WTC11 (cell line): ENCODE measurements at regions not wholly inside any gene's neighbourhood (a gene's known extent, or its start where the extent isn't known, plus 50 kb on each side); places are given as distances from the start of the nearest gene placed in this dataset.

Experiments
- FOXP1 ChIP-seq: sonication (generic); formaldehyde crosslinking; IDR thresholded peaks from 2 replicates; pipeline ENCODE4 v1.8.0; 2022; ENCODE audit warnings: missing genetic modification reagents, mild to moderate bottlenecking, moderate library complexity, borderline replicate concordance
- TCF7 ChIP-seq: sonication (generic); formaldehyde crosslinking; IDR thresholded peaks from 2 replicates; pipeline ENCODE4 v1.8.0; 2022; ENCODE audit warnings: mild to moderate bottlenecking, low read depth, missing genetic modification reagents, moderate library complexity
- ZNF423 ChIP-seq: fragments of 250-450 bp; sonication (Bioruptor Pico); IDR thresholded peaks from 2 replicates; pipeline ENCODE4 v2.1.2; 2022; ENCODE audit warnings: mild to moderate bottlenecking, moderate library complexity
- TF ChIP-seq, protein P1 (sequence below): fragments of 250-450 bp; sonication (Bioruptor Pico); conservative IDR thresholded peaks from 2 replicates; pipeline ENCODE4 v1.9.0; 2021; ENCODE audit warnings: mild to moderate bottlenecking
- TF ChIP-seq, protein P2 (sequence below): sonication (generic); formaldehyde crosslinking; IDR thresholded peaks from 2 replicates; pipeline ENCODE4 v1.8.0; 2023; ENCODE audit warnings: mild to moderate bottlenecking, missing genetic modification reagents
- TF ChIP-seq, protein P3 (sequence below): sonication (generic); formaldehyde crosslinking; IDR thresholded peaks from 2 replicates; pipeline ENCODE4 v1.8.1; 2023; ENCODE audit warnings: mild to moderate bottlenecking, missing genetic modification reagents, borderline replicate concordance
- TF ChIP-seq, protein P4 (sequence below): sonication (generic); formaldehyde crosslinking; IDR thresholded peaks from 2 replicates; pipeline ENCODE4 v1.8.0; 2022; ENCODE audit warnings: mild to moderate bottlenecking, missing genetic modification reagents
- TF ChIP-seq, protein P5 (sequence below): sonication (generic); formaldehyde crosslinking; IDR thresholded peaks from 2 replicates; pipeline ENCODE4 v1.8.0; 2023; ENCODE audit warnings: missing genetic modification reagents, mild to moderate bottlenecking, borderline replicate concordance
- TF ChIP-seq, protein P6 (sequence below): fragments of 250-450 bp; sonication (Bioruptor Pico); IDR thresholded peaks from 2 replicates; pipeline ENCODE4 v2.1.2; 2022; ENCODE audit warnings: mild to moderate bottlenecking, moderate library complexity

DNA sequence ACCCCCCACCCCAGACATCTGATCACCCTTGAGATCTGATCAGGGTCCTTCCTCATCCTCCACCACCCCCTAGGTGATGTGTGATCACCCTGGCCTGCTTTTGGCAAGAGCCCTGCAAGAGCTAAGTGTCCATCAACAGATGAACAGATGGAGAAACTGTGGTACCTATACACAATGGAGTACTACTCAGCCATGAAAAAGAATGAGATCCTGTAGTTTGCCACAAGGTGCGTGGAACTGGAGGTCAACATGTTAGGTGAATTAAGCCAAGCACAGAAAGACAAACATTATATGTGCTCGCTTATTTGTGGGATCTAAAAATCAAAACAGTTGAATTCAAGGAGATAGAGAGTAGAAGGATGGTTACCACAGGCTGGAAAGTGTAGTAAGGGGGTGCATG, 209.1 kb downstream of the USP6NL start (continued):
- TF ChIP-seq, protein P1, sequence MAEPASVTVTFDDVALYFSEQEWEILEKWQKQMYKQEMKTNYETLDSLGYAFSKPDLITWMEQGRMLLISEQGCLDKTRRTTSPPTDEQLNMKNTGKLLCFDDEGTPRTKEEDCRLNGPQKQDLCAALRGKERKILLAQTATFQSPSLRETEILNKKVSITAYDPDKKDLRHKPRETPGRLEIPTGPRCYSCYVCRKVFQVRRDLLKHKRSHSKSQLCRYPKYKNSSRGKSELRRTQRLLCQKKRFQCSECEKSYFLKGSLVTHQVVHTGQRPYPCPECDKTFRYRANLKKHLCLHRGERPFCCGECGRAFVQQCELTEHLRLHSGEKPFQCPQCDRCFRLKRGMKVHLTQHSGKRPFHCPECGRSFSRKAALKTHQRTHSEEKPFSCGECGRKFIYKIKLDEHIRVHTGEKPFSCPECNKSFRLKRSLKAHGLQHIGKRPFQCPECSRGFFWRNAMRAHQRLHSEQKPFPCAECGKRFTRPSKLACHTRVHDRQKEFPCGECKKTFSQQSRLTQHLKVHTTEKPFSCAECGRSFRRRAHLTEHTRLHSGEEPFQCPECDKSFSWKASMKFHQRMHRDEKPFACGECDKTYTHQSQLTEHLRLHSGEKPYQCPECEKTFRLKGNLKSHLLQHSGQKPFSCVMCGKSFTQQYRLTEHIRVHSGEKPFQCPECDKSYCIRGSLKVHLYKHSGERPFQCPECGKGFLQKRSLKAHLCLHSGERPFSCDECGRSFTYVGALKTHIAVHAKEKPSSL (CRISPR knock-in tag) = no peak
- TF ChIP-seq ZNF423 (CRISPR knock-in tag) = no peak
- no peak for TF ChIP-seq TCF7 (CRISPR knock-in tag)
- TF ChIP-seq, protein P2, sequence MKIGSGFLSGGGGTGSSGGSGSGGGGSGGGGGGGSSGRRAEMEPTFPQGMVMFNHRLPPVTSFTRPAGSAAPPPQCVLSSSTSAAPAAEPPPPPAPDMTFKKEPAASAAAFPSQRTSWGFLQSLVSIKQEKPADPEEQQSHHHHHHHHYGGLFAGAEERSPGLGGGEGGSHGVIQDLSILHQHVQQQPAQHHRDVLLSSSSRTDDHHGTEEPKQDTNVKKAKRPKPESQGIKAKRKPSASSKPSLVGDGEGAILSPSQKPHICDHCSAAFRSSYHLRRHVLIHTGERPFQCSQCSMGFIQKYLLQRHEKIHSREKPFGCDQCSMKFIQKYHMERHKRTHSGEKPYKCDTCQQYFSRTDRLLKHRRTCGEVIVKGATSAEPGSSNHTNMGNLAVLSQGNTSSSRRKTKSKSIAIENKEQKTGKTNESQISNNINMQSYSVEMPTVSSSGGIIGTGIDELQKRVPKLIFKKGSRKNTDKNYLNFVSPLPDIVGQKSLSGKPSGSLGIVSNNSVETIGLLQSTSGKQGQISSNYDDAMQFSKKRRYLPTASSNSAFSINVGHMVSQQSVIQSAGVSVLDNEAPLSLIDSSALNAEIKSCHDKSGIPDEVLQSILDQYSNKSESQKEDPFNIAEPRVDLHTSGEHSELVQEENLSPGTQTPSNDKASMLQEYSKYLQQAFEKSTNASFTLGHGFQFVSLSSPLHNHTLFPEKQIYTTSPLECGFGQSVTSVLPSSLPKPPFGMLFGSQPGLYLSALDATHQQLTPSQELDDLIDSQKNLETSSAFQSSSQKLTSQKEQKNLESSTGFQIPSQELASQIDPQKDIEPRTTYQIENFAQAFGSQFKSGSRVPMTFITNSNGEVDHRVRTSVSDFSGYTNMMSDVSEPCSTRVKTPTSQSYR (CRISPR knock-in tag) = no peak
- TF ChIP-seq, protein P3, sequence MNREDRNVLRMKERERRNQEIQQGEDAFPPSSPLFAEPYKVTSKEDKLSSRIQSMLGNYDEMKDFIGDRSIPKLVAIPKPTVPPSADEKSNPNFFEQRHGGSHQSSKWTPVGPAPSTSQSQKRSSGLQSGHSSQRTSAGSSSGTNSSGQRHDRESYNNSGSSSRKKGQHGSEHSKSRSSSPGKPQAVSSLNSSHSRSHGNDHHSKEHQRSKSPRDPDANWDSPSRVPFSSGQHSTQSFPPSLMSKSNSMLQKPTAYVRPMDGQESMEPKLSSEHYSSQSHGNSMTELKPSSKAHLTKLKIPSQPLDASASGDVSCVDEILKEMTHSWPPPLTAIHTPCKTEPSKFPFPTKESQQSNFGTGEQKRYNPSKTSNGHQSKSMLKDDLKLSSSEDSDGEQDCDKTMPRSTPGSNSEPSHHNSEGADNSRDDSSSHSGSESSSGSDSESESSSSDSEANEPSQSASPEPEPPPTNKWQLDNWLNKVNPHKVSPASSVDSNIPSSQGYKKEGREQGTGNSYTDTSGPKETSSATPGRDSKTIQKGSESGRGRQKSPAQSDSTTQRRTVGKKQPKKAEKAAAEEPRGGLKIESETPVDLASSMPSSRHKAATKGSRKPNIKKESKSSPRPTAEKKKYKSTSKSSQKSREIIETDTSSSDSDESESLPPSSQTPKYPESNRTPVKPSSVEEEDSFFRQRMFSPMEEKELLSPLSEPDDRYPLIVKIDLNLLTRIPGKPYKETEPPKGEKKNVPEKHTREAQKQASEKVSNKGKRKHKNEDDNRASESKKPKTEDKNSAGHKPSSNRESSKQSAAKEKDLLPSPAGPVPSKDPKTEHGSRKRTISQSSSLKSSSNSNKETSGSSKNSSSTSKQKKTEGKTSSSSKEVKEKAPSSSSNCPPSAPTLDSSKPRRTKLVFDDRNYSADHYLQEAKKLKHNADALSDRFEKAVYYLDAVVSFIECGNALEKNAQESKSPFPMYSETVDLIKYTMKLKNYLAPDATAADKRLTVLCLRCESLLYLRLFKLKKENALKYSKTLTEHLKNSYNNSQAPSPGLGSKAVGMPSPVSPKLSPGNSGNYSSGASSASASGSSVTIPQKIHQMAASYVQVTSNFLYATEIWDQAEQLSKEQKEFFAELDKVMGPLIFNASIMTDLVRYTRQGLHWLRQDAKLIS = no peak
- TF ChIP-seq, protein P4, sequence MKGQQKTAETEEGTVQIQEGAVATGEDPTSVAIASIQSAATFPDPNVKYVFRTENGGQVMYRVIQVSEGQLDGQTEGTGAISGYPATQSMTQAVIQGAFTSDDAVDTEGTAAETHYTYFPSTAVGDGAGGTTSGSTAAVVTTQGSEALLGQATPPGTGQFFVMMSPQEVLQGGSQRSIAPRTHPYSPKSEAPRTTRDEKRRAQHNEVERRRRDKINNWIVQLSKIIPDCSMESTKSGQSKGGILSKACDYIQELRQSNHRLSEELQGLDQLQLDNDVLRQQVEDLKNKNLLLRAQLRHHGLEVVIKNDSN (CRISPR knock-in tag) = no peak
- no peak for TF ChIP-seq FOXP1 (CRISPR knock-in tag)
- TF ChIP-seq, protein P5, sequence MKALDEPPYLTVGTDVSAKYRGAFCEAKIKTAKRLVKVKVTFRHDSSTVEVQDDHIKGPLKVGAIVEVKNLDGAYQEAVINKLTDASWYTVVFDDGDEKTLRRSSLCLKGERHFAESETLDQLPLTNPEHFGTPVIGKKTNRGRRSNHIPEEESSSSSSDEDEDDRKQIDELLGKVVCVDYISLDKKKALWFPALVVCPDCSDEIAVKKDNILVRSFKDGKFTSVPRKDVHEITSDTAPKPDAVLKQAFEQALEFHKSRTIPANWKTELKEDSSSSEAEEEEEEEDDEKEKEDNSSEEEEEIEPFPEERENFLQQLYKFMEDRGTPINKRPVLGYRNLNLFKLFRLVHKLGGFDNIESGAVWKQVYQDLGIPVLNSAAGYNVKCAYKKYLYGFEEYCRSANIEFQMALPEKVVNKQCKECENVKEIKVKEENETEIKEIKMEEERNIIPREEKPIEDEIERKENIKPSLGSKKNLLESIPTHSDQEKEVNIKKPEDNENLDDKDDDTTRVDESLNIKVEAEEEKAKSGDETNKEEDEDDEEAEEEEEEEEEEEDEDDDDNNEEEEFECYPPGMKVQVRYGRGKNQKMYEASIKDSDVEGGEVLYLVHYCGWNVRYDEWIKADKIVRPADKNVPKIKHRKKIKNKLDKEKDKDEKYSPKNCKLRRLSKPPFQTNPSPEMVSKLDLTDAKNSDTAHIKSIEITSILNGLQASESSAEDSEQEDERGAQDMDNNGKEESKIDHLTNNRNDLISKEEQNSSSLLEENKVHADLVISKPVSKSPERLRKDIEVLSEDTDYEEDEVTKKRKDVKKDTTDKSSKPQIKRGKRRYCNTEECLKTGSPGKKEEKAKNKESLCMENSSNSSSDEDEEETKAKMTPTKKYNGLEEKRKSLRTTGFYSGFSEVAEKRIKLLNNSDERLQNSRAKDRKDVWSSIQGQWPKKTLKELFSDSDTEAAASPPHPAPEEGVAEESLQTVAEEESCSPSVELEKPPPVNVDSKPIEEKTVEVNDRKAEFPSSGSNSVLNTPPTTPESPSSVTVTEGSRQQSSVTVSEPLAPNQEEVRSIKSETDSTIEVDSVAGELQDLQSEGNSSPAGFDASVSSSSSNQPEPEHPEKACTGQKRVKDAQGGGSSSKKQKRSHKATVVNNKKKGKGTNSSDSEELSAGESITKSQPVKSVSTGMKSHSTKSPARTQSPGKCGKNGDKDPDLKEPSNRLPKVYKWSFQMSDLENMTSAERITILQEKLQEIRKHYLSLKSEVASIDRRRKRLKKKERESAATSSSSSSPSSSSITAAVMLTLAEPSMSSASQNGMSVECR (CRISPR knock-in tag) = no peak
- TF ChIP-seq, protein P6, sequence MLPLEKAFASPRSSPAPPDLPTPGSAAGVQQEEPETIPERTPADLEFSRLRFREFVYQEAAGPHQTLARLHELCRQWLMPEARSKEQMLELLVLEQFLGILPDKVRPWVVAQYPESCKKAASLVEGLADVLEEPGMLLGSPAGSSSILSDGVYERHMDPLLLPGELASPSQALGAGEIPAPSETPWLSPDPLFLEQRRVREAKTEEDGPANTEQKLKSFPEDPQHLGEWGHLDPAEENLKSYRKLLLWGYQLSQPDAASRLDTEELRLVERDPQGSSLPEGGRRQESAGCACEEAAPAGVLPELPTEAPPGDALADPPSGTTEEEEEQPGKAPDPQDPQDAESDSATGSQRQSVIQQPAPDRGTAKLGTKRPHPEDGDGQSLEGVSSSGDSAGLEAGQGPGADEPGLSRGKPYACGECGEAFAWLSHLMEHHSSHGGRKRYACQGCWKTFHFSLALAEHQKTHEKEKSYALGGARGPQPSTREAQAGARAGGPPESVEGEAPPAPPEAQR (CRISPR knock-in tag) = no peak
